Activated naive CD4-positive, alpha-beta T cell treated with anti-CD3 and anti-CD28 coated beads, Interleukin-2, amount 50 U/mL, for 24 hours (primary cell): ENCODE measurements at regions not wholly inside any gene's neighbourhood (a gene's known extent, or its start where the extent isn't known, plus 50 kb on each side); places are given as distances from the start of the nearest gene placed in this dataset.
"Not testable (repeated sequence)": the region's sequence is repeated elsewhere in the genome, so short reads cannot be mapped to it uniquely, and the experiment has no call there.

Source experiments
- H3K27ac Mint-ChIP-seq: one replicate; pipeline ENCODE4 v1.8.0; 2021; ENCODE audit warnings: mild to moderate bottlenecking, mixed read lengths
- H3K27me3 Mint-ChIP-seq: one replicate; pipeline ENCODE4 v1.8.0; 2021; ENCODE audit warnings: mixed read lengths
- H3K36me3 Mint-ChIP-seq: one replicate; pipeline ENCODE4 v1.8.0; 2021; ENCODE audit warnings: mixed read lengths
- H3K4me1 Mint-ChIP-seq: one replicate; pipeline ENCODE4 v1.8.0; 2021; ENCODE audit warnings: mixed read lengths
- H3K4me3 Mint-ChIP-seq: one replicate; pipeline ENCODE4 v1.8.0; 2021; ENCODE audit warnings: mild to moderate bottlenecking, mixed read lengths
- H3K9me3 Mint-ChIP-seq: one replicate; pipeline ENCODE4 v1.8.0; 2021; ENCODE audit warnings: mixed read lengths

DNA sequence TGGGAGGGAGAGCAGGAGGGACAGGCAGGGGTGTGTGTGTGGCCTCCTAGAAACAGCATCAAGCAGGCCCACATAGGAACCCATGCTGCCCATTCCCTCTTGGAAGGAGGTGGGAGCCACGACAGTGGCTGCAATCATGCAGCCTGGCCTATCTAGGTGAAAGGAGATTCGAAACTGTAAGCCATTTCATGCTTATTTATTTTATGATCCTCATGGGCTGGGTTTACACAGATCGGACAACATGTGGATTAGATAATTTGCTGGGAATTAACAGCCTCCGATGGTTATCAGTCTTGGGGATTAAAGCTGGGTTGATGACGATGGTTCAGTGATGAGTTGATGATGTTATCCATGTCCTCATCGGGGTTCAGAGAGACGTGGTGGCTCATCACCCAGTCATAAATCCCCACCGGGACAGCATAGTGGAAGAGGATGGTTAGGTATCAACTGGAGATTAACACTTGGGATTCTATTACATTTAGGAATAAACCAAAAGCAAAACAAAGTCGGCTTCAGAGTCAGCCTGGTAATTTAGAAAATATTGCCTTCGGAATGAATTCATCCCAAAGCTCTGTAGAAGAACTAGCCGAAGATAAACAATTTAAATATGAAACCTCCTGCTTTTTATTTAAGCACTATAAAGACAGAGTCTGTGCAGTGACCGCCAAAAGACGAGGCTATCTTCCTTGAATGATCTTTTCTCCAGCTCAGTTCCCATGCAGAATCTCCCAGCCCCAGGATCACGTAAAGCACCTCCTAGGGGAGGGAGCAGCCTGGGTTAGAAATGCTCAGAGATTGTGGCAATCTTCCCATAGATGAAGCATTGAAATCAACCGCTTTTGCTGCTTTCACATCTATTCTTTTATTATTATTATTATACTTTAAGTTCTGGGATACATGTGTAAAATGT lies 252.8 kb downstream of the FOXD2 start:
- Mint-ChIP-seq H3K4me3 (no peak overlapping the region), H3K27ac (no peak overlapping the region), H3K9me3 (no peaks in the 10 kb centered on the region), H3K27me3 (no peaks in the 10 kb centered on the region), H3K4me1 (no peaks in the 10 kb centered on the region), H3K36me3 (no peaks in the 10 kb centered on the region)

DNA sequence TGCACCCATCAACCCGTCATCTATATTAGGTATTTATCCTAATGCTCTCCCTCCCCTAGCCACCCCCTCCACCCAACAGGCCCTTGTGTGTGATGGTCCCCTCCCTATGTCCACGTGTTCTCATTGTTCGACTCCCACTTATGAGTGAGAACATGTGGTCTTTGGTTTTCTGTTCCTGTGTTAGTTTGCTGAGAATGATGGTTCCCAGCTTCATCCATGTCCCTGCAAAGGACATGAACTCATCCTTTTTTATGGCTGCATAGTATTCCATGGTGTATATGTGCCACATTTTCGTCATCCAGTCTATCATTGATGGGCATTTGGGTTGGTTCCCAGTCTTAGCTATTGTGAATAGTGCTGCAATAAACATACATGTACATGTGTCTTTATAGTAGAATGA lies 253.4 kb downstream of the FOXD2 start:
- not testable (repeated sequence) for H3K4me3 Mint-ChIP-seq, H3K4me1 Mint-ChIP-seq, H3K27me3 Mint-ChIP-seq, H3K36me3 Mint-ChIP-seq, H3K9me3 Mint-ChIP-seq, H3K27ac Mint-ChIP-seq

GRCh38 chr1:47692196-47692595 lies 254.4 kb downstream of the FOXD2 start:
- H3K36me3 Mint-ChIP-seq = no peaks in the 10 kb centered on the region

GRCh38 chr1:47693115-47693514 lies 255.3 kb downstream of the FOXD2 start:
- Mint-ChIP-seq H3K4me3 (no peak overlapping the region), H3K4me1 (no peaks in the 10 kb centered on the region)

More at GRCh38 chr1:47692196-47692595, 254.4 kb downstream of the FOXD2 start:
- Mint-ChIP-seq H3K9me3 (no peaks in the 10 kb centered on the region), H3K4me3 (no peak overlapping the region), H3K4me1 (no peaks in the 10 kb centered on the region), H3K27me3 (no peaks in the 10 kb centered on the region), H3K27ac (no peak overlapping the region)

DNA sequence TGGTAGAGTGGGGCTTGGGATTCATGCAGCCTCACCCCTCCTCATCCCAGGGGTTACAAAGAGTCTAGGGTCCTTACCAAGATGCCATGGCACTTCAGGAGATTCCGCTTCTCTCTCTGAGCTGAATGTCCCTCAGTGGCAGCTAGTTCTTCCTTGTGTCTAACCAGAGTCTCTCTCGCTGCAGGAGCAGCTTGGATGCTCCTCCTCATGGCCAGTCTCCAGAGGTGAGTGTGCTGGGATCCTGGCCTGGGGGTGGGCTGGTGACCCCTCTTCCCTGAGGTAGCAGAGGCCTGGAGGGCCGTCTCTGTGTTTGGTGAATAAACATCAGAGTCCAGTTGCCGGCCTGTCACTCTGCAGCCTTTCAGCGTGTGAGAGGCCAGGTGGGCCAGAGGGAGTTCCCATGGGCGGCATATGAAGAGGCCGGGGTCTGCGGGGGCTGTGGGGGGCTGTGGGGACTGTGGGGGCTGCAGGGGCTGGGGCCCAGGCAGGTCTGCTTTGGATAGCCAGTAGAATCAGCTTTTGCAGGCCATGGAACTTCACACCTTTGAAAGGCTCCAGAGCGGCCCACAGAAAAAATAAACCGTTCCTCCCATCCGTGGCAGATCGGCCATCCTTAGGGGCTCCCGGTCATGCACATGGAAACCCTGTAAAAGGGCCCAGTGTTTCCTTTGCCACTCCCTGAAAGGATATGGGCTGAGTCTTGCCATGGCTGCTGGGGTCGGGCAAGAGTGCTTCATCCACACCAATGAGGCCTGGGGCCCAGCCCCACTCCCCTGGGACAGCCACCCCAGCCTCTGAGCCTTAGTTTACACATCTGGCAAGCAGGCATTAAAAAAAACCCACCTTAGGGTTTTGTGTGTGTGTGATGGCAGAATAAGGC lies 256.4 kb downstream of the FOXD2 start:
- H3K27ac Mint-ChIP-seq = no peak overlapping the region
- H3K9me3 Mint-ChIP-seq = no peaks in the 10 kb centered on the region
- no peak overlapping the region for H3K4me3 Mint-ChIP-seq
- no peaks in the 10 kb centered on the region for H3K27me3 Mint-ChIP-seq
- no peaks in the 10 kb centered on the region for H3K36me3 Mint-ChIP-seq
- H3K4me1 Mint-ChIP-seq = no peaks in the 10 kb centered on the region

More at GRCh38 chr1:47693115-47693514, 255.3 kb downstream of the FOXD2 start:
- Mint-ChIP-seq H3K9me3 (no peaks in the 10 kb centered on the region), H3K27ac (no peak overlapping the region), H3K36me3 (no peaks in the 10 kb centered on the region), H3K27me3 (no peaks in the 10 kb centered on the region)

DNA sequence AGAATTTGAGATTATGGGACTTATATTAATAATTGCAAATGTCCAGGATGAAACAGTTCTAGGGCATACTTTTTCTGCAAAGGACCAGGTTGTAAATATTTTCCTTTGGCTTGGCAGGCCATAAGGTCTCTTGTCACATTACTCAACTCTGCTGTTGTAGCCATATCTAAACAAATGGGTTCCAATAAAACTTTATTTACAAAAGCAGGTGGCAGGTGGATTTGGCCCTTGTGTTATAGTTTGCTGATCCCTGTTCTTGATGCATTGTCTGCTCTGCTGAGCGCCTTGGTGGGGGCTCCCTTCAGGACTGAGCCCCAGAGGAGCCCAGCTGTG lies 258.5 kb downstream of the FOXD2 start:
- Mint-ChIP-seq H3K9me3 (no peaks in the 10 kb centered on the region), H3K27me3 (no peaks in the 10 kb centered on the region), H3K4me3 (no peak overlapping the region), H3K27ac (no peak overlapping the region), H3K36me3 (no peaks in the 10 kb centered on the region), H3K4me1 (no peaks in the 10 kb centered on the region)

- Mint-ChIP-seq H3K27me3 (no peaks in the 10 kb centered on the region), H3K9me3 (no peaks in the 10 kb centered on the region), H3K4me1 (no peaks in the 10 kb centered on the region), H3K4me3 (no peak overlapping the region), H3K36me3 (no peaks in the 10 kb centered on the region), H3K27ac (no peak overlapping the region)
These were observed 259.0 kb downstream of the FOXD2 start for GRCh38 chr1:47696737-47697441.

- Mint-ChIP-seq H3K9me3 (no peaks in the 10 kb centered on the region), H3K4me3 (no peak overlapping the region), H3K27me3 (no peaks in the 10 kb centered on the region), H3K27ac (no peak overlapping the region), H3K4me1 (no peaks in the 10 kb centered on the region), H3K36me3 (no peaks in the 10 kb centered on the region)
These were observed 259.9 kb downstream of the FOXD2 start for GRCh38 chr1:47697616-47698335.

DNA sequence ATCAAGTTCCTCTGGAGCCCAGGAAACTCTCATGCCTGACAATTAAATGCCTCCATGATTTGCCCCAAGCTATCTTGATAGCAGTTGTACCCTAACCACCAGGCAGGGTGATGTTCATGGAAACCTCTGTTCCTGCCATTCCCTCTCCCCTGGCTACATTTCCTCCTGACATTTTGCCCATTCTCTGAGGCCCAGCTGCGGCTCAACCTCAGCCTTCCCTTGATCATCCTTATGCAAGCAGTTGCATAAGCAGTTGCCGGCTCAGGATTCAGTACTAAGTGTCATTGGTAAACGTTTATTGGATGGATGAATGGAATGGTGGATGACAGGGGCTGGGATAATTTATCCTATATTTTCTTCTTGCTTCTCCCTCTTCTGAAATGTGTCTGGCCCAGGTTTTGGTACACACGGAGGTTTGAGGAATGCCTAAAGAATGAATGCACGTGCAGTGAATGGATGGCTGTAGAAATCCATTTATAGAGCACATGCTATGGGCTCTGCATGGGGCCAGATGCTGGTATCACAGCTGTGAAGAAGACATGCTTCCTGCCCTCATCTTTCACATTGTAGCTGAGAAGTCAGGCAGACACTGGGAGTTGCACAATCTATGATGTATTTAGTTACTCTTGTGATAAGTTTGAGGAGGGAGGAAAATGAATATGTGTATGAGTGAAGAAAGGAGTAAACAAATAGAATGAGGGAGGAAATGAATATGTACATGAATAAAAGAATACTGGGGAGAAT lies 261.8 kb downstream of the FOXD2 start:
- Mint-ChIP-seq H3K36me3 (no peaks in the 10 kb centered on the region), H3K27me3 (peaks cover 2% of the 10 kb centered on the region), H3K4me3 (no peak overlapping the region), H3K27ac (no peak overlapping the region), H3K9me3 (no peaks in the 10 kb centered on the region), H3K4me1 (no peaks in the 10 kb centered on the region)

- no peaks in the 10 kb centered on the region for H3K36me3 Mint-ChIP-seq
- no peaks in the 10 kb centered on the region for H3K9me3 Mint-ChIP-seq
- H3K4me1 Mint-ChIP-seq = no peaks in the 10 kb centered on the region
- no peak overlapping the region for H3K4me3 Mint-ChIP-seq
- peaks cover 9% of the 10 kb centered on the region for H3K27me3 Mint-ChIP-seq
- no peak overlapping the region for H3K27ac Mint-ChIP-seq
These were observed 263.4 kb downstream of the FOXD2 start for GRCh38 chr1:47701283-47701682.

DNA sequence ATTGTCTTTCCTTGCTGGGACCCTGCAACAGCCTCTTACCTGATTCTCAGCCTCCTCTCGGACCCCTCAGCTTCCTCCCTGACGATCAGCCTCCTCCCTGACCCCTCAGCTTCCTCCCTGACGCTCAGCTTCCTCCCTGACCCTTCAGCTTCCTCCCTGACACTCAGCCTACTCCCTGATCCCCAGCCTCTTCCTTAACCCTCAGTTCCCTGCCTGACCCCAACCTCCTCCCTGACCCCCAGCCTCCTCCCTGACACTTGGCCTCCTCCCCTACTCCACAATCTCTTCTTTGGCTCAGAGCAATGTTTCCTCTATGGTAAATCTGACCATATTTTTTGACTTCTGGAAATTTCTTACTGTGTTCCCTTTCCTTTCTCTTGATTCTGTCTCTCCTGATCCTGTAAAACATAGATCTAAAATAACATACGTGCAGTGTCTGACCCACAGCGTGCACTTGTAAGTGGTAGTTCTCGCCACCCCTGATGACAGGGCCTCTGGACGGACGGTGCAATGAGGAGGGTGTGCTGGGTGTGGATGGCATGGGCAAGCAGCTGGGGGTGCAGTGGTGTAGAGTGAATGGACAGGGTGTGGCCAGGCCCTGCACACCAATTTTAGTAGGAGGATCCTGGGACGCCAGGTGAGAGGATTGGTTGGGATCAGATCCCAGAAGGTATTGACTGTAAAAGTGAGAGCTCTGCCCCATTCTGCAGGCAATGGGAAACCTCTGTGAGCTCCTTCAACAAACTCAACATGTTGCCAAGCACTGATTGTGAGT lies 264.1 kb downstream of the FOXD2 start:
- Mint-ChIP-seq H3K4me3 (no peak overlapping the region), H3K27ac (no peak overlapping the region), H3K36me3 (no peaks in the 10 kb centered on the region), H3K9me3 (no peaks in the 10 kb centered on the region), H3K27me3 (peaks cover 9% of the 10 kb centered on the region), H3K4me1 (no peaks in the 10 kb centered on the region)

DNA sequence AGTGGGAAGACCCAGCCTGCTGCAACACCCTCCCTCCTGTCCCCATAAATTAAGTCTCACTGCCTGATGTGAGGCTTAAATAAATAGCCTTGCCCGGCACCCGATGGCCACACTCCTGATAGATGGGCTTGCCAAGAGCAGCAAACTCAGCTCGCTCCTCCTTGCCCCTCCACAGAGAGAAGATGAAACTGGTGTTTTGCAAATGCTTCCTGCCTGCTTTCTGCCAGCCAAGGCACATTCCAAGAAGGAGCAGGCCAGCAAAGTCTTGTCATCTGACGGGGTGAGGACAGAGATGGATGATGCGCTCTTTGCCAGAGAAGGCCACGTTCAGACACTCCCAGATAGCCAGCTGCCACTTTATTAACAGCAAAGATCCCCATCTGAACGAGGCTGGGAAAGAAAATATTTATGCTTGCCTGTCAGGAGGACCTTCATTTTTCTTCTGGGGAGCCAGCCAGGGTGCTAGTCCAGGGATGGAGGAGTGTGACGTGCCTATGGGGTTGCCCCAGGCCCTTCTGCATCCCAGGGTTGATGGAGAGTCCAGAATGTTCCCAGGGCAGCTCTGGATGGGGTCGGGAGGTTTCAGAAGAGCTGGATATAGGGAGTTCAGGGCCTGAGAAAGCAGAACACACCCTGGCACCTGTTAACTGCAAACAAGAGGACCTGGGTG lies 265.4 kb downstream of the FOXD2 start:
- Mint-ChIP-seq H3K27ac (no peak overlapping the region), H3K4me3 (no peak overlapping the region), H3K9me3 (no peaks in the 10 kb centered on the region)

GRCh38 chr1:47703981-47704596 lies 266.2 kb downstream of the FOXD2 start:
- Mint-ChIP-seq H3K4me3 (no peak overlapping the region), H3K4me1 (peaks cover 5% of the 10 kb centered on the region), H3K27me3 (peaks cover 18% of the 10 kb centered on the region), H3K27ac (no peak overlapping the region), H3K9me3 (no peaks in the 10 kb centered on the region), H3K36me3 (no peaks in the 10 kb centered on the region)

More for the DNA sequence above, 265.4 kb downstream of the FOXD2 start:
- Mint-ChIP-seq H3K27me3 (peaks cover 17% of the 10 kb centered on the region), H3K4me1 (peaks cover 3% of the 10 kb centered on the region), H3K36me3 (no peaks in the 10 kb centered on the region)
